OCI-LY7 (cell line): ENCODE measurements at regions not wholly inside any gene's neighbourhood (a gene's known extent, or its start where the extent isn't known, plus 50 kb on each side); places are given as distances from the start of the nearest gene placed in this dataset.

Source experiments
- BruUV-seq: library from RNA; stranded (reverse); fragments of 400-500 nt; replicated peaks from 2 replicates; lab custom pipeline; 2021; lab: Mats Ljungman, UMichigan
- CTCF ChIA-PET: fragments of 300-600 bp; sonication (Branson Sonifier 250); formaldehyde crosslinking; loops from one replicate; lab custom pipeline; 2022; ENCODE audit warnings: antibody characterized with exemption; ENCODE audit not compliant: unreplicated experiment; lab: Charles Lee
- POLR2A ChIA-PET: fragments of 300-600 bp; sonication (Branson Sonifier 250); formaldehyde crosslinking; loops from one replicate; lab custom pipeline; 2022; ENCODE audit warnings: antibody characterized with exemption; lab: Charles Lee
- DNase-seq: peaks from one replicate; pipeline ENCODE4 v3.0.0-alpha.2; 2015; ENCODE audit warnings: low spot score
- H2AFZ ChIP-seq: fragments of 200-600 bp; sonication (generic), shearing (Covaris generic); 2 replicates; pipeline ENCODE4 v1.6.1; 2014; ENCODE audit warnings: mild to moderate bottlenecking, antibody characterized with exemption, low read length, moderate library complexity
- H3K27ac ChIP-seq: fragments of 200-600 bp; sonication (generic); 2 replicates; pipeline ENCODE4 v1.5.1; 2014; ENCODE audit warnings: mixed run types, low read depth, mild to moderate bottlenecking, moderate library complexity, low read length, inconsistent platforms; ENCODE audit not compliant: poor library complexity, severe bottlenecking
- H3K36me3 ChIP-seq: fragments of 200-600 bp; sonication (generic); 2 replicates; pipeline ENCODE4 v1.6.1; 2014; ENCODE audit warnings: mild to moderate bottlenecking, antibody characterized with exemption, low read length, moderate library complexity, mixed read lengths; ENCODE audit not compliant: insufficient read depth
- H3K4me1 ChIP-seq: fragments of 200-600 bp; sonication (generic); 2 replicates; pipeline ENCODE4 v1.5.1; 2014; ENCODE audit warnings: mild to moderate bottlenecking, low read length; ENCODE audit not compliant: insufficient read depth, poor library complexity, severe bottlenecking
- H3K4me2 ChIP-seq: fragments of 200-600 bp; sonication (generic); 2 replicates; pipeline ENCODE4 v1.6.1; 2014; ENCODE audit warnings: mild to moderate bottlenecking, low read length
- H3K4me3 ChIP-seq: fragments of 200-600 bp; sonication (generic); 2 replicates; pipeline ENCODE4 v1.5.1; 2014; ENCODE audit warnings: mild to moderate bottlenecking, low read depth, low read length; ENCODE audit not compliant: poor library complexity, severe bottlenecking
- H3K79me2 ChIP-seq: fragments of 200-600 bp; sonication (generic); 2 replicates; pipeline ENCODE4 v1.6.1; 2016; ENCODE audit warnings: low read depth, mild to moderate bottlenecking, low read length, moderate library complexity, mixed read lengths; ENCODE audit not compliant: insufficient read depth
- H3K9me2 ChIP-seq: fragments of 200-600 bp; sonication (generic); 2 replicates; pipeline ENCODE4 v1.6.1; 2016; ENCODE audit warnings: mild to moderate bottlenecking, low read length, mixed read lengths; ENCODE audit not compliant: insufficient read depth
- H3K9me3 ChIP-seq: fragments of 200-600 bp; sonication (generic); 2 replicates; pipeline ENCODE4 v1.6.1; 2014; ENCODE audit warnings: mild to moderate bottlenecking, mixed run types, low read length, mixed read lengths
- H4K20me1 ChIP-seq: fragments of 200-600 bp; sonication (generic); 2 replicates; pipeline ENCODE4 v1.6.1; 2014; ENCODE audit warnings: mild to moderate bottlenecking, antibody characterized with exemption, low read length, moderate library complexity, mixed read lengths; ENCODE audit not compliant: insufficient read depth
- EZH2phosphoT487 ChIP-seq: fragments of 200-600 bp; sonication (generic); IDR thresholded peaks from 2 replicates; pipeline ENCODE4 v1.6.1; 2018; ENCODE audit warnings: low read depth, borderline replicate concordance, mild to moderate bottlenecking, mixed run types, antibody characterized with exemption, low read length, moderate library complexity, mixed read lengths
- intact Hi-C: fragments of 100-400 bp; cut with micrococcal nuclease; formaldehyde crosslinking; loops from one replicate; pipeline ENCODE4 v1.10.0; 2022; ENCODE audit not compliant: unreplicated experiment
- TF ChIP-seq, protein P1 (sequence below): fragments of 200-600 bp; sonication (generic); conservative IDR thresholded peaks from 2 replicates; pipeline ENCODE4 v1.5.1; 2014; ENCODE audit warnings: mild to moderate bottlenecking, antibody characterized with exemption, low read length, moderate library complexity, mixed read lengths

DNA sequence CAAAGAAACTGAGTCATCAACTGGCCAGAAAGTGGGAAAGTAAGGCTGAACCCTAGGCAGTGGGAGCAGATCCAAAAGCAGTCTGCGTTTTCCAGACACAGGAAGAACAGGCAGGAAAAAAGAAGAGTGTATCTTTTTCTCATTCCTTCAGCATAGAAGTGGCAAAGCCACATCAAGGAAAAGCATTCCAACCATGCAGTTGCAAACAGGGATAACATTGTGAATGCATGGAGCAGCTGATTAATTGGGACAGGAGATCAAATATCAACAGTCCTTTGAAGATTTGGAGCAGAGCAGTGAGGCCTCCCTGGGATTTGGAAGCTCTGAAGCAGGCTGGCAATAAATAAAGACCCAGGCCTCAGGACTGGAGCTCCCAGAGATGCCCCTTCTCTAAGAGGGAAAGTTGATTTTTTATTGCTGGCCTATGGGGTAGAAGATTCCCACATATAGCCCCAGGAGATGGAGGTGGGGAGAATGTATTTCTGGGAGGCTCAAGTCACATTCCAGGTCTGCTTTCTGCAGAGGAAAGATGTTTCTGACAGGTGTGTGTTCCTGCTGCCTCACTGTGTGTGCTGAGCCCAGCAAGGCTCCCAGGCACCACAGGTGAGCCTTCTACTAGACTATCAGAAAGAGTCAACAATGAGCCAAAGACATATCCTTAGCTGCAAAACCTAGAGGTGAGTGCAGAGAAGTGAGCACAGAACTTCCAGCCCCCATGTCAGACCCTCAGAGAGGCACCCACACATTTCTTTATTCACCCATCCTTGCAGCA is 222.5 kb downstream of the RAB28 start:
- Histone ChIP-seq H3K36me3 (no peaks in the 10 kb centered on the region), H3K79me2 (no peaks in the 10 kb centered on the region), H3K9me2 (no peaks in the 10 kb centered on the region), H2AFZ (no peak overlapping the region), H3K9me3 (no peaks in the 10 kb centered on the region), H3K4me2 (no peak overlapping the region), H3K4me3 (no peak overlapping the region), H3K4me1 (no peaks in the 10 kb centered on the region), H3K27ac (no peak overlapping the region), H4K20me1 (no peaks in the 10 kb centered on the region)
- POLR2A ChIA-PET = interaction anchor here (1.1 kb wide), 1 partner anchor 19 kb away, joined by 3 read pairs; no protein-coding TSS in a partner anchor
- no peak for DNase-seq
- intact Hi-C loops = no loop called here
- CTCF ChIA-PET = no interaction called here
- TF ChIP-seq, protein P1, sequence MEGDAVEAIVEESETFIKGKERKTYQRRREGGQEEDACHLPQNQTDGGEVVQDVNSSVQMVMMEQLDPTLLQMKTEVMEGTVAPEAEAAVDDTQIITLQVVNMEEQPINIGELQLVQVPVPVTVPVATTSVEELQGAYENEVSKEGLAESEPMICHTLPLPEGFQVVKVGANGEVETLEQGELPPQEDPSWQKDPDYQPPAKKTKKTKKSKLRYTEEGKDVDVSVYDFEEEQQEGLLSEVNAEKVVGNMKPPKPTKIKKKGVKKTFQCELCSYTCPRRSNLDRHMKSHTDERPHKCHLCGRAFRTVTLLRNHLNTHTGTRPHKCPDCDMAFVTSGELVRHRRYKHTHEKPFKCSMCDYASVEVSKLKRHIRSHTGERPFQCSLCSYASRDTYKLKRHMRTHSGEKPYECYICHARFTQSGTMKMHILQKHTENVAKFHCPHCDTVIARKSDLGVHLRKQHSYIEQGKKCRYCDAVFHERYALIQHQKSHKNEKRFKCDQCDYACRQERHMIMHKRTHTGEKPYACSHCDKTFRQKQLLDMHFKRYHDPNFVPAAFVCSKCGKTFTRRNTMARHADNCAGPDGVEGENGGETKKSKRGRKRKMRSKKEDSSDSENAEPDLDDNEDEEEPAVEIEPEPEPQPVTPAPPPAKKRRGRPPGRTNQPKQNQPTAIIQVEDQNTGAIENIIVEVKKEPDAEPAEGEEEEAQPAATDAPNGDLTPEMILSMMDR = no peak
- TF ChIP-seq EZH2phosphoT487 = no peak
- no TSS peak for BruUV-seq

GRCh38 chr4:13260513-13260912 is 223.6 kb downstream of the RAB28 start:
- no peak overlapping the region for H2AFZ ChIP-seq
- ChIA-PET POLR2A (interaction anchor here (1.1 kb wide), 1 partner anchor 18 kb away, joined by 3 read pairs; no protein-coding TSS in a partner anchor), CTCF (no interaction called here)
- no peak overlapping the region for H3K4me2 ChIP-seq
- H4K20me1 ChIP-seq = no peaks in the 10 kb centered on the region
- no peaks in the 10 kb centered on the region for H3K36me3 ChIP-seq
- H3K4me1 ChIP-seq = no peaks in the 10 kb centered on the region
- H3K79me2 ChIP-seq = no peaks in the 10 kb centered on the region
- no peak overlapping the region for H3K4me3 ChIP-seq
- no peak for DNase-seq
- BruUV-seq = no TSS peak
- no peaks in the 10 kb centered on the region for H3K9me3 ChIP-seq
- no peaks in the 10 kb centered on the region for H3K9me2 ChIP-seq
- intact Hi-C loops = no loop called here
- TF ChIP-seq EZH2phosphoT487 = no peak
- TF ChIP-seq, protein P1 = no peak
- H3K27ac ChIP-seq = no peak overlapping the region

- Histone ChIP-seq H3K4me1 (no peaks in the 10 kb centered on the region), H3K9me2 (no peaks in the 10 kb centered on the region), H2AFZ (no peak overlapping the region), H3K9me3 (no peaks in the 10 kb centered on the region), H3K79me2 (no peaks in the 10 kb centered on the region), H3K27ac (no peak overlapping the region), H4K20me1 (no peaks in the 10 kb centered on the region), H3K36me3 (no peaks in the 10 kb centered on the region), H3K4me3 (no peak overlapping the region), H3K4me2 (no peak overlapping the region)
- TF ChIP-seq, protein P1 = no peak
- no peak for TF ChIP-seq EZH2phosphoT487
- intact Hi-C loops = no loop called here
- DNase-seq = no peak
- POLR2A ChIA-PET = no interaction called here
- CTCF ChIA-PET = no interaction called here
- no TSS peak for BruUV-seq
Measured at GRCh38 chr4:13250263-13250662, 233.9 kb downstream of the RAB28 start.
